SHP77 (cell line): ENCODE measurements at regions not wholly inside any gene's neighbourhood (a gene's known extent, or its start where the extent isn't known, plus 50 kb on each side); places are given as distances from the start of the nearest gene placed in this dataset.
A peak's percentile ranks its signal among the peaks of the same experiment; 100 is the strongest.

Experiments used
- DNase-seq, 2 experiments: peaks; one replicate each; lab custom pipeline; 2025; lab: John Stamatoyannopoulos, UW

DNA sequence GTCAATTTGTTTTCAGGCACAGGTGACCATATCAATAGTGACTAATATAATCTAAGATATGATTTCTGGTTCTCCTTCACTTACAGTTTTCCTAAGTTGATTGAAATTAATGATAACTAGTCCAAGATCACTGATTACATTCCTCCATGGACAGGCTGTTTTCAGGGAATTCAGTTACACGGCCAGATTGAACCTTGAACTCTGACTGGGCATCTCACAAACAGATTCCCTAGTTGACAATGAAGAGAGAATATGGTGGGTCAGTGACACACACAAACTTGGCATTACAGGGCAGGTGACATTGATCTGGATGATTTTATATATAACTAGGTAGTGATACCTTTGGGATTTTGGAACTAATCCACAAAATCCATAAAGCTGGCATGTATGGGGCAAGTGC, 110.2 kb upstream of the EGR2 start:
- DNase-seq: no peak

DNA sequence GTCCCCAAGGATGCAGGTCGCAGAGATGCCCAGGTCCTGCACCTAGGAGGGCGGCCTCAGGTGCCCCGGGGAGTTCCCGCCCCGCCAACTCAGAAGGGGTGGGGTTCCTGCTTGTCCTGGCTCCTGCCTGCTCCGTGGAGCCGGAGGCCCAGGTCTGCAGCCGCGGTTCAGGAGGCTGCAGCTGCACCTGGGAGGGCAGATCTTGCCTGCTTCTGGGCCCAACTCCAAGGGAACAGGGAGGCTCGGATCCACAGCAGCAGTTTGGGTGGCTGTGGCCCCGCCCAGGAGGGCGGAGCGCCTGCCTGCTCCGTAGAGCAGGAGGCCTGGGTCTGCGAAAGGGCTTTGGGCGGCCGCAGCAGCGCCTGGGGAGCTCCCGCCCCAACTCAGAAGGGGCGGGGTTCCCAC, 108.2 kb upstream of the EGR2 start:
- peak in 1 of 2 experiments; percentile 1 for DNase-seq

- no peak for DNase-seq
Measured at GRCh38 chr10:62919776-62920175, 103.6 kb upstream of the EGR2 start.

- no peak for DNase-seq
Measured at GRCh38 chr10:62917475-62918238, 101.5 kb upstream of the EGR2 start.

DNA sequence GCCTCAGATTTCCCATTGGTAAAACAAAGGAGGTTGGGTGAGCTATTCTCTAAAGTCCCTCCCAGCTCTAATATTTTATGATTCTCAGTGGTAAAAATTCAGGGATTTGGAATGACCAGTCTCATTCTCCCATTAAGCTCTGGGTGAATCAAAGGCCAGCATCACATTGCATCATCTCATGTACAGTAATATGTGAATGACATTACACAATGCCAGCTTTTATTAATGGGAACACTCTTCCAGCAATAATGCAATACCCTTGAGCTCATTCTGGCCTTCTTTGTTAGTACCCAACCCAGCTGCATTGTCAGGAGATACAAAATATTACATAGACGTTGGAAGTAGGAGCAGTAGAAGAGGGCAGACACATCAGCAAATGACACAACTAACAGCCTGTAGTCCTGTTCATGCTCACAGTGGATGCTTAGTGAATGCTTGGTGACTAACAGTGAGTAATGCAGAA, 100.0 kb upstream of the EGR2 start:
- no peak for DNase-seq

GRCh38 chr10:62915158-62915557, 99.0 kb upstream of the EGR2 start:
- no peak for DNase-seq

DNA sequence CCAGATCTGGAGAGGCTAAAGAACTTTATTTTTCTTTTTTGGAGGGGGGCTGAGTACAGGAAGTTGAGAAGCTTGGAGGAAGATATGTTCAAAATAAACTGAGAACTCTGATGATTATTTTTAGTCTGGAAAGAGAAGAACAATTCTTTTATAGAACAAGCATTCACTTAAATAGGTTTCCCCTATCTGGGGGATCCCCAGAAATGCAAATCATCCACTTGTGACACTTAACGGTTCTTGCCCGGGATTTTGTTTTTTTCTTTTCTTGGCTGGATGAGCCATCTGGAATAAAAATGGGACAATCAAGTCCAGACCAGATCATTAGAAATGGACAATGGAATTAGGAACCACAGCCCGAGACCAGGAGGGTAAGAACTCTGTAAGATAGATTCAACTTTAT, 95.9 kb upstream of the EGR2 start:
- no peak for DNase-seq

GRCh38 chr10:62911210-62911963, 95.2 kb upstream of the EGR2 start:
- no peak for DNase-seq

- DNase-seq: no peak
Measured at GRCh38 chr10:62907470-62908212, 91.5 kb upstream of the EGR2 start.

GRCh38 chr10:62904281-62904875, 88.2 kb upstream of the EGR2 start:
- DNase-seq: no peak

DNA sequence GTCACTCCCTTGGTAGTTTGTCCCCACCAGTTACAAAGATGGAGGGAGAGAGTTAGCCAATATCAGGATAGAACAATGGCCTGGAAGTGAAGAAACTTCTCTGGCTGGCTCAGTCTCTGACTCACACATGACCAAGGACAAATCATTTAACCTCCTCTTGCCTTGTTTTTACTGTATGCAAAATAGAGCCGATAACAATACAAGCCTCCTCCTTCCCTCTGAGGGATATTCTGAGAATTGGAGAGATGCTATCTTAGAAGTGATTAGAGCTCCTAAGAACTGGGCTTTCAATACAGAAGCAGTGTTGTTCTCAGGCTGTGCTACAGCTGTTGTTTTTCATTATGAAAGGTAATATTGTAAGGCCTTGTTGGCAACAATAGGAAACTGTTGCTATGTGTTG, 87.7 kb upstream of the EGR2 start:
- DNase-seq: no peak

DNA sequence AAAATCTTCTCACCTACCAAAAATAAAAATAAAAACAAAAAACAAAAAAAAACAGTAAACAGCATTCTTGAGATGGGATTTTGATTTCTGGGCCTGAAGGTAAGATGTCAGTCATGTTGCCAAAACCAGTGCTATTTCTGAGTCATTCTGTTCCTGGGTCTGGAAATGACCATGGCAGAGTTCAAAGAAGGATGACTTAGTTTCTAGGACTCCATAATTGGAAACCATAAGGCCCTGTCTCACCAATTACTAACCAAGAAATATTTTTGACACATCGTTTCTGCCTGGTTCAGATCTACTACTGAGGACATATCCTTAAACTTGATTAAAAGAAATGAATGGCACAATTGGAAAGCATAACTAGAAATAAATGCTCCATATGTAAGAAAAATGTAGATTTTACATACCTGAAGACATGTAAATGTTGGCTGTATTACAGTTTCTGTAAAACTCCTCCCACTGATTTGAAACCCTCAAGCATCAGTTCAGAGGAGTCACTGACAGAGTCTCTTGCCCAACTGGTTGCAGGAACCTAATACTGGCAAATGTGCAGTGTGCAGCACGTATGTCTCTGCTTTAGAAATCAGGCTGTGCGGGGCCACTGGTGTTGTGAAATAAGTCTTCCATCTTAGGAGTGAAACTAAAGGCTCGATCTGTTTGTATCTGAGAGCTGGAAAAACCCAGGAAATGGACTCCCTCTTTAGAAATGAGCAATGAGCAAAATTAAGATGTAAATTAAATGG, 84.8 kb upstream of the EGR2 start:
- no peak for DNase-seq

- DNase-seq: no peak
Measured at GRCh38 chr10:62899311-62899710, 83.1 kb upstream of the EGR2 start.

GRCh38 chr10:62895063-62895462, 78.9 kb upstream of the EGR2 start:
- no peak for DNase-seq

DNA sequence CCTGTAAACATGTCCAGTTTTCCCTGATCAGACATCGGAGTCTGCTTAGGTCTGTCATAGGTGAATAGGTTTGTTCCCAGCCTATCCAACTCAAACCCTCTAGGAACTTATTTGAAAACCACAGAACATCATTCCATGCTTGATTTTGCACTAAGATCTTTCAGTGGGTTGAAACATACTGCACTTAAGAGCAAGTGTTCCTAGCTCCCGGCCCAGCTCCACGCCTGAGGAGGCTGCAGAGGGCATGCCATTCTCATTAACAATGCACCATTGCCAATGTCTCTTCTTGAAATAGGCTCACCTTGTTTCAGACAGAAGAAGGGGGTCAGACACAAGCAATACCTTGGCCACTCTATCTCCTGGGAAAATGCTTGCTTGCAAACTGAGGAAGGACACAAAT, 78.0 kb upstream of the EGR2 start:
- DNase-seq: no peak

GRCh38 chr10:62893036-62893435, 76.9 kb upstream of the EGR2 start:
- DNase-seq: no peak

- DNase-seq: no peak
Measured at GRCh38 chr10:62890395-62890794, 74.2 kb upstream of the EGR2 start.

GRCh38 chr10:62887642-62888041, 71.5 kb upstream of the EGR2 start:
- no peak for DNase-seq

- no peak for DNase-seq
Measured at GRCh38 chr10:62885684-62886461, 69.7 kb upstream of the EGR2 start.

GRCh38 chr10:62880162-62880561, 64.0 kb upstream of the EGR2 start:
- DNase-seq: no peak

DNA sequence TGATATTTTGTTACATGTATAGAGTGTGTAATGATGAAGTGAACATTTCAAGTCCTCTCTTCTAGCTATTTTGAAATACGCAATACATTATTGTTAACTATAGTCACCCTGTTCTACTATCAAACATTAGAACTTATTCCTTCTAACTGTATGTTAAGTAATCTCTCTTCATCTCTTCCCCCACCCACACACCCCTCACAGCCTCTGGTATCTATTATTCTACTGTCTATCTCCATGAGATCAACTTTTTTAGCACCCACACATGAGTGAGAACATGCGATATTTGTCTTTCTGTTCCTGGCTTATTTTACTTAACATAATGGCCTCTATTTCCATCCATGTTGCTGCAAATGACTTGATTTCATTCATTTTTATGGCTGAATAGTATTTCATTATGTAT, 57.7 kb upstream of the EGR2 start:
- no peak for DNase-seq
